Mesenchymal stem cell (in vitro differentiated cells and primary cell): ENCODE measurements at regions not wholly inside any gene's neighbourhood (a gene's known extent, or its start where the extent isn't known, plus 50 kb on each side); places are given as distances from the start of the nearest gene placed in this dataset.
"Not testable (repeated sequence)": the region's sequence is repeated elsewhere in the genome, so short reads cannot be mapped to it uniquely, and the experiment has no call there.

Experiments
- DNase-seq: peaks from one replicate; pipeline ENCODE4 v3.0.0-alpha.2; 2013
- H2AFZ ChIP-seq: one replicate; pipeline ENCODE4 v1.6.1; 2013; ENCODE audit warnings: low read depth, mild to moderate bottlenecking, control low read depth, inconsistent platforms, low read length, moderate library complexity
- H2AK5ac ChIP-seq: 2 replicates; pipeline ENCODE4 v1.6.1; 2013; ENCODE audit warnings: low read length, moderate library complexity, mild to moderate bottlenecking, inconsistent platforms; ENCODE audit not compliant: severe bottlenecking
- H2BK120ac ChIP-seq: one replicate; pipeline ENCODE4 v1.6.1; 2013; ENCODE audit warnings: low read depth, mild to moderate bottlenecking, inconsistent platforms, low read length, moderate library complexity
- H2BK12ac ChIP-seq, 2 experiments: one replicate each; pipeline ENCODE4 v1.6.1; 2013; ENCODE audit warnings: inconsistent platforms in 2 of 2, low read length in 2 of 2, mild to moderate bottlenecking in 2 of 2, moderate library complexity in 2 of 2, control low read depth in 1 of 2
- H2BK15ac ChIP-seq: one replicate; pipeline ENCODE4 v1.6.1; 2013; ENCODE audit warnings: mild to moderate bottlenecking, low read depth, inconsistent platforms; ENCODE audit not compliant: poor library complexity, severe bottlenecking
- H2BK5ac ChIP-seq: 2 replicates; pipeline ENCODE4 v1.6.1; 2013; ENCODE audit warnings: low read depth, mild to moderate bottlenecking, low read length, control low read depth, inconsistent platforms; ENCODE audit not compliant: poor library complexity, severe bottlenecking
- H3K14ac ChIP-seq, 2 experiments: one replicate each; pipeline ENCODE4 v1.6.1; 2013; ENCODE audit warnings: inconsistent platforms in 2 of 2, low read length in 2 of 2, control low read depth in 1 of 2, mild to moderate bottlenecking in 1 of 2, moderate library complexity in 1 of 2
- H3K18ac ChIP-seq, 2 experiments: one replicate each; pipeline ENCODE4 v1.6.1; 2013; ENCODE audit warnings: inconsistent platforms in 2 of 2, low read length in 2 of 2, control low read depth in 1 of 2, low read depth in 1 of 2, mild to moderate bottlenecking in 1 of 2
- H3K23ac ChIP-seq, 2 experiments: one replicate each; pipeline ENCODE4 v1.6.1; 2013; ENCODE audit warnings: inconsistent platforms in 2 of 2, low read length in 2 of 2, mild to moderate bottlenecking in 2 of 2, moderate library complexity in 2 of 2, control low read depth in 1 of 2
- H3K27ac ChIP-seq: 2 replicates; pipeline ENCODE4 v1.5.1; 2013; ENCODE audit warnings: mild to moderate bottlenecking, moderate library complexity, low read length, control low read depth, inconsistent platforms; ENCODE audit not compliant: poor library complexity, severe bottlenecking
- H3K27me3 ChIP-seq, 2 experiments: 2 replicates each; pipeline versions ENCODE4 v1.6.1 to v1.7.0; 2013; ENCODE audit warnings: low read length in 2 of 2, mild to moderate bottlenecking in 2 of 2, moderate library complexity in 2 of 2, control low read depth in 1 of 2, inconsistent platforms in 1 of 2; ENCODE audit not compliant: control insufficient read depth in 1 of 2, insufficient read depth in 1 of 2
- H3K36me3 ChIP-seq, 2 experiments: 2 replicates each; pipeline versions ENCODE4 v1.6.1 to v1.7.0; 2013; ENCODE audit warnings: low read length in 2 of 2, control low read depth in 1 of 2, inconsistent platforms in 1 of 2, low read depth in 1 of 2, mild to moderate bottlenecking in 1 of 2; ENCODE audit not compliant: insufficient read depth in 2 of 2, control insufficient read depth in 1 of 2
- H3K4ac ChIP-seq, 2 experiments: one replicate each; pipeline ENCODE4 v1.6.1; 2013; ENCODE audit warnings: inconsistent platforms in 2 of 2, low read length in 2 of 2, mild to moderate bottlenecking in 2 of 2, moderate library complexity in 2 of 2, control low read depth in 1 of 2, low read depth in 1 of 2
- H3K4me1 ChIP-seq: 2 replicates; pipeline ENCODE4 v1.6.1; 2013; ENCODE audit warnings: low read depth, low read length, control low read depth; ENCODE audit not compliant: control insufficient read depth, insufficient read depth
- H3K4me2 ChIP-seq: 2 replicates; pipeline ENCODE4 v1.6.1; 2013; ENCODE audit warnings: low read length, mild to moderate bottlenecking, inconsistent platforms; ENCODE audit not compliant: poor library complexity, severe bottlenecking
- H3K4me3 ChIP-seq, 2 experiments: 2 replicates each; pipeline versions ENCODE4 v1.5.1 to v1.7.0; 2013; ENCODE audit warnings: low read length in 2 of 2, mild to moderate bottlenecking in 2 of 2, control low read depth in 1 of 2, low read depth in 1 of 2; ENCODE audit not compliant: insufficient read depth in 1 of 2
- H3K79me1 ChIP-seq: replicated peaks from 2 replicates; pipeline ENCODE4 v1.6.1; 2013; ENCODE audit warnings: mild to moderate bottlenecking, control low read depth, low read length, inconsistent platforms; ENCODE audit not compliant: poor library complexity, severe bottlenecking
- H3K9ac ChIP-seq: 2 replicates; pipeline ENCODE4 v1.7.0; 2013; ENCODE audit warnings: mild to moderate bottlenecking, low read length, moderate library complexity
- H3K9me3 ChIP-seq: 2 replicates; pipeline ENCODE4 v1.7.0; 2013; ENCODE audit warnings: mild to moderate bottlenecking, low read length; ENCODE audit not compliant: control insufficient read depth
- H4K8ac ChIP-seq: one replicate; pipeline ENCODE4 v1.6.1; 2013; ENCODE audit warnings: inconsistent platforms, mild to moderate bottlenecking, low read length, moderate library complexity
- H4K91ac ChIP-seq: one replicate; pipeline ENCODE4 v1.6.1; 2013; ENCODE audit warnings: mild to moderate bottlenecking, low read length, inconsistent platforms
- WGBS: methylation state at CpG from one replicate; pipeline ENCODE4 v1.1.7; 2013; ENCODE audit warnings: mixed read lengths; 5-methylcytosine and 5-hydroxymethylcytosine counted together

DNA sequence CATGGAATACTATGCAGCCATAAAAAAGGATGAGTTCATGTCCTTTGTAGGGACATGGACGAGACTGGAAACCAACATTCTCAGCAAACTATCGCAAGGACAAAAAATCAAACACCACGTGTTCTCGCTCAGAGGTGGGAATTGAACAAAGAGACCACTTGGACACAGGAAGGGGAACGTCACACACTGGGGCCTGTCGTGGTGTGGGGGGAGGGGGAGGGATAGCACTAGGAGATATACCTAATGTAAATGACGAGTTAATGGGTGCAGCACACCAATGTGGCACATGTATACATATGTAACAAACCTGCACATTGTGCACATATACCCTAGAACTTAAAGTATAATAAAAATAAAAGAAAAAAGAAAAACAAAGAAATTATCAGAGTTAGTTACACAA lies 478.4 kb downstream of the GOLGA6L6 start:
- not testable (repeated sequence) for H2BK12ac ChIP-seq, H3K27me3 ChIP-seq, DNase-seq

DNA sequence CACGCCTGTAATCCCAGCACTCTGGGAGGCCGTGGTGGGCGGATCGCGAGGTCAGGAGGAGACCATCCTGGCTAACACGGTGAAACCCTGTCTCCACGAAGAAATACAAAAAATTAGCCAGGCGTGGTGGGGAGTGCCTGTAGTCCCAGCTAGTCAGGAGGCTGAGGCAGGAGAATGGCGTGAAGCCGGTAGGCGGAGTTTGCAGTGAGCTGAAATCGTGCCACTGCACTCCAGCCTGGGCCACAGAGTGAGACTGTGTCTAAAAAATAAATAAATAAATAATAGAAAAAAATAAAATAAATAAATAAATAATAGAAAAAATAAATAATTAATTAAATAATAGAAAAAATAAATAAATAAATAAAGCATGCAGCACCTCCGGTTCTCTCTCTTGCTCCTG lies 480.8 kb downstream of the GOLGA6L6 start:
- not testable (repeated sequence) for H3K4me1 ChIP-seq, H2BK5ac ChIP-seq, H3K4me3 ChIP-seq, H3K23ac ChIP-seq, H2BK12ac ChIP-seq, H3K14ac ChIP-seq, H3K27me3 ChIP-seq, H2BK120ac ChIP-seq, H3K9ac ChIP-seq, H3K18ac ChIP-seq, H3K9me3 ChIP-seq, H3K36me3 ChIP-seq, H4K8ac ChIP-seq, H2BK15ac ChIP-seq, H3K4me2 ChIP-seq, H3K27ac ChIP-seq, H2AFZ ChIP-seq, DNase-seq, H4K91ac ChIP-seq, H3K4ac ChIP-seq, H2AK5ac ChIP-seq, H3K79me1 ChIP-seq
- WGBS: no CpG with 5 or more reads among the region's 13 CpGs

More for the DNA sequence above, 478.4 kb downstream of the GOLGA6L6 start:
- not testable (repeated sequence) for H3K9me3 ChIP-seq, H4K91ac ChIP-seq, H2BK15ac ChIP-seq, H3K4me1 ChIP-seq, H3K4me2 ChIP-seq, H3K4me3 ChIP-seq, H2BK120ac ChIP-seq, H2BK5ac ChIP-seq, H3K23ac ChIP-seq, H3K4ac ChIP-seq, H2AK5ac ChIP-seq, H3K27ac ChIP-seq, H3K18ac ChIP-seq, H3K9ac ChIP-seq, H3K79me1 ChIP-seq, H3K14ac ChIP-seq, H4K8ac ChIP-seq, H2AFZ ChIP-seq, H3K36me3 ChIP-seq
- 39% methylated on average over 4 of the region's 7 CpGs for WGBS

DNA sequence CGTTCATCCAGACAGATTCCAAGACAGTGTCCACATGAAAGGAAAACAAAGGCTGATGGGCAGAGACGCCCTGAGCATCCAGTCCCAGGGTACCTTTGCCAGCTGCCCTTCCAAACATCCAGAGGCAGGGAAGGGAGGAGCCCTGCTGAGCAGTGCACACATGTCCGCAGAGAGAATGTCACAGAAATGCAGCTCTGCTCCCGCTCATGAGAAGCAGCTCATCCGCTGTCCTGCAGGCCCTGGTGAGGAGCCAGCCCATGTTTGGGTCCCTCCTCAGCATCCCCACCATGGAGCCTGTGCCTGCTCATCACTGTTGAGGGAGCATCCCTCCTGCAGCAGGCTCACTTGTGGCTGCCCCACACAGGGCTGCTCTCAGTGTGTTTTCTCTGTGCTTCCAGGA lies 484.7 kb downstream of the GOLGA6L6 start:
- not testable (repeated sequence) for H3K27ac ChIP-seq, DNase-seq, H3K4me3 ChIP-seq, H3K4me2 ChIP-seq, H2BK12ac ChIP-seq, H2BK15ac ChIP-seq, H3K79me1 ChIP-seq, H2BK5ac ChIP-seq, H3K9ac ChIP-seq, H2AK5ac ChIP-seq, H3K4me1 ChIP-seq, H3K9me3 ChIP-seq, H3K36me3 ChIP-seq, H3K23ac ChIP-seq, H3K18ac ChIP-seq, H3K4ac ChIP-seq, H2AFZ ChIP-seq, H3K14ac ChIP-seq, H2BK120ac ChIP-seq, H4K91ac ChIP-seq, H3K27me3 ChIP-seq, H4K8ac ChIP-seq
- WGBS: 69% methylated on average over 5 of the region's 5 CpGs

DNA sequence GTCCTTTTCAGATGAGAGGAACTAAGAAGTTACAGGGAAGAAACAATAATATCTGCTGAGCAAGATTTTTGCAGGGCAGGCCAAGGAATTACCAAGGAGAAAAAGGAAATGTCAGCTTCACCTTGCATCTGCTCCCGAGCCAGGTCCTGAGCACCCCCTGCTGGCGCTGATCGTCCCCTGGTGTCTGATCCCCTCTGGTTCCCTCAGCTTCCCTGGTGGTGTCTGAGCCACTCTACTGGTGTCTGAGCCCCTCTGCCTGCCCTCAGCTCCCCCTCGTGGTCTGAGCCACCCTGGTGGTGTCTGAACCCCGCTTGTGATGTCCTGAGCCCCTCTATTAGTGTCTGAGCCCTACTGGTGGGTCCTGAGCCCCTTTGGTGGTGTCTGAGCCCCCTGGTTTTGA lies 485.7 kb downstream of the GOLGA6L6 start:
- not testable (repeated sequence) for H2BK120ac ChIP-seq, H3K18ac ChIP-seq, H3K14ac ChIP-seq, H3K27ac ChIP-seq, H3K4me1 ChIP-seq, H4K91ac ChIP-seq, H3K4me2 ChIP-seq, H3K9me3 ChIP-seq, H2BK12ac ChIP-seq, H3K36me3 ChIP-seq, H4K8ac ChIP-seq, H2BK5ac ChIP-seq, H3K4me3 ChIP-seq, H3K23ac ChIP-seq, H3K9ac ChIP-seq, H3K79me1 ChIP-seq, H2AK5ac ChIP-seq, H2BK15ac ChIP-seq, H2AFZ ChIP-seq, H3K27me3 ChIP-seq, H3K4ac ChIP-seq, DNase-seq
- 72% methylated on average over 3 of the region's 5 CpGs for WGBS
